Adrenal gland (tissue), 9 donors: ENCODE measurements at regions not wholly inside any gene's neighbourhood (a gene's known extent, or its start where the extent isn't known, plus 50 kb on each side); places are given as distances from the start of the nearest gene placed in this dataset.
"Not testable (repeated sequence)": the region's sequence is repeated elsewhere in the genome, so short reads cannot be mapped to it uniquely, and the experiment has no call there.

ENCODE experiments used
- DNase-seq, 7 donors: peaks; one replicate each; pipeline ENCODE4 v3.0.0-alpha.2; 2019 to 2020
- H3K27ac ChIP-seq, 5 donors: fragments of 200-600 bp; sonication (generic) in 4 of 5; 1 replicate in 3 of 5; 2 replicates in 2 of 5; pipeline versions ENCODE4 v1.5.1 to v1.8.0; 2016 to 2020; ENCODE audit warnings: mild to moderate bottlenecking in 1 of 5
- H3K27me3 ChIP-seq: fragments of 200-600 bp; 2 replicates; pipeline ENCODE4 v1.8.0; 2021
- H3K36me3 ChIP-seq, 2 donors: fragments of 200-600 bp; replicated peaks in 1 of 2; 1 replicate in 1 of 2; 2 replicates in 1 of 2; pipeline versions ENCODE4 v1.5.1 to v1.8.0; 2018 to 2022
- H3K4me1 ChIP-seq, 2 donors: fragments of 200-600 bp; replicated peaks in 1 of 2; 1 replicate in 1 of 2; 2 replicates in 1 of 2; pipeline versions ENCODE4 v1.5.1 to v1.8.0; 2018 to 2021
- H3K4me3 ChIP-seq, 4 donors: fragments of 200-600 bp; sonication (generic) in 3 of 4; one replicate each; pipeline ENCODE4 v1.5.1; 2016 to 2018
- H3K9me3 ChIP-seq, 3 donors: fragments of 200-600 bp; sonication (generic) in 1 of 3; replicated peaks in 1 of 3; 1 replicate in 2 of 3; 2 replicates in 1 of 3; pipeline versions ENCODE4 v1.5.1 to v1.8.0; 2016 to 2021
- POLR2A ChIP-seq, 2 donors: fragments of 450-650 bp; IDR thresholded peaks; one replicate each; pipeline ENCODE4 v1.6.1; 2017; ENCODE audit warnings: antibody characterized with exemption in 2 of 2, mild to moderate bottlenecking in 2 of 2, moderate library complexity in 1 of 2
- WGBS, 4 donors: extraction: QIAGEN DNeasy Blood & Tissue Kit in 2 of 4; methylation state at CpG; one replicate each; pipeline versions ENCODE4 v1.1.5 to v1.1.7; 2013 to 2017; 5-methylcytosine and 5-hydroxymethylcytosine counted together
- intact Hi-C, 2 donors: fragments of 100-400 bp; cut with DNase I; formaldehyde crosslinking; loops; one replicate each; pipeline versions ENCODE4 v1.14.1 to v1.15.0; 2022 to 2023
- TF ChIP-seq, protein P1 (sequence below), 6 experiments: fragments of 450-650 bp in 4 of 6; fragments of 200-600 bp in 2 of 6; sonication (generic) in 1 of 6; IDR thresholded peaks; 1 replicate in 5 of 6; 2 replicates in 1 of 6; pipeline versions ENCODE4 v1.5.1 to v1.8.0; 2016 to 2021; ENCODE audit warnings: antibody characterized with exemption in 6 of 6, mild to moderate bottlenecking in 2 of 6, moderate library complexity in 1 of 6
- donor health status: healthy with polysubstance abuse.
- donor health status: Bipolar disorder and iron deficiency.
- donor health status: DM: yes; HTN: yes; CAD: no.
- donor health status: DM: no; HTN: no; CAD: no.
- donor health status: DM: no; HTN: no; CAD: no.

DNA sequence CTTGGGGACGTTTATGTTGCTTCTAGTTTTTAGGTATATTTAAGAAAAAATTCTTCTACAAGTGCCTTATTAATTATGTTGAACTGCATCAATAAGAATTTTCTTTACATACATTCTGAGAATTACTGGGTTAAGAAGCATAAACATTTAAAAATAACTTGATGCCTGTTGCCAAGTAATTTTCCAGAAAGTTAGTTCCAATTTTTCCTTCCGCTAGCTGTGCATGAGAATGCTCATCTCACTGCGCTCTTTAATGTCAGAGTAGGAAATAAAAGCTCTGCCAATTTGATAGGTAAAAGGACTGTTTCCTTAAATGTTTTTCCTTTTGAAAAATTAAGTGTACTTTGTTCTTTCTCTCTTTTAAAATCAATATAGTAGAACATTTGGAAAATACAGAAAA lies 113.1 kb upstream of the ZBED5 start:
- 62 to 70% (median 65%) methylated on average over 3 of the region's 3 CpGs for WGBS, 4 donors

DNA sequence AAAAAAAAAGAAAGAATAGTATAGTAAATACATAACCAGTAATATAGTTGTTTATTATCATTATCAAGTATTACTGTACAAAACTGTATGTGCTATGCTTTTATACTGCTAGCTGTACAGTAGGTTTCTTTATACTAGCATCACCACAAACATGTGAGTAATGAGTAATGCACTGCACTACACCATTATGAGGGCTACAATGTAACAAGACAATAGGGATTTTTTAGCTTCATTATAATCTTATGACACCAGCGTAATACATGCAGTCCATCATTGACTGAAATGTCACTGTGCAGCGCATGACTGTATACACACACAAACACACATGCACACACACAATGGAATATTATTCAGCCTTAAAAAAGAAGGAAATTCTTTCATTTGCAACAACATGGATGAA lies 111.5 kb upstream of the ZBED5 start:
- Histone ChIP-seq H3K27ac (no peak overlapping the region), H3K4me3 (no peak overlapping the region), H3K9me3 (no peaks in the 10 kb centered on the region), H3K36me3 (no peaks in the 10 kb centered on the region), H3K27me3 (no peaks in the 10 kb centered on the region), H3K4me1 (no peaks in the 10 kb centered on the region)
- no peak for DNase-seq
- 88 to 98% (median 96%) methylated on average over 2 of the region's 2 CpGs for WGBS, 4 donors
- TF ChIP-seq POLR2A (IDR thresholded peaks at IDR 0.05), result no peak
- TF ChIP-seq, protein P1, sequence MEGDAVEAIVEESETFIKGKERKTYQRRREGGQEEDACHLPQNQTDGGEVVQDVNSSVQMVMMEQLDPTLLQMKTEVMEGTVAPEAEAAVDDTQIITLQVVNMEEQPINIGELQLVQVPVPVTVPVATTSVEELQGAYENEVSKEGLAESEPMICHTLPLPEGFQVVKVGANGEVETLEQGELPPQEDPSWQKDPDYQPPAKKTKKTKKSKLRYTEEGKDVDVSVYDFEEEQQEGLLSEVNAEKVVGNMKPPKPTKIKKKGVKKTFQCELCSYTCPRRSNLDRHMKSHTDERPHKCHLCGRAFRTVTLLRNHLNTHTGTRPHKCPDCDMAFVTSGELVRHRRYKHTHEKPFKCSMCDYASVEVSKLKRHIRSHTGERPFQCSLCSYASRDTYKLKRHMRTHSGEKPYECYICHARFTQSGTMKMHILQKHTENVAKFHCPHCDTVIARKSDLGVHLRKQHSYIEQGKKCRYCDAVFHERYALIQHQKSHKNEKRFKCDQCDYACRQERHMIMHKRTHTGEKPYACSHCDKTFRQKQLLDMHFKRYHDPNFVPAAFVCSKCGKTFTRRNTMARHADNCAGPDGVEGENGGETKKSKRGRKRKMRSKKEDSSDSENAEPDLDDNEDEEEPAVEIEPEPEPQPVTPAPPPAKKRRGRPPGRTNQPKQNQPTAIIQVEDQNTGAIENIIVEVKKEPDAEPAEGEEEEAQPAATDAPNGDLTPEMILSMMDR (IDR thresholded peaks at IDR 0.05), result no peak
- intact Hi-C loops, result no loop called here

More for the DNA sequence above, 113.1 kb upstream of the ZBED5 start:
- no peaks in the 10 kb centered on the region for H3K27me3 ChIP-seq
- intact Hi-C loops, result no loop called here
- no peaks in the 10 kb centered on the region for H3K4me1 ChIP-seq
- TF ChIP-seq, protein P1 (IDR thresholded peaks at IDR 0.05), result no peak
- no peak for TF ChIP-seq POLR2A (IDR thresholded peaks at IDR 0.05)
- no peaks in the 10 kb centered on the region for H3K36me3 ChIP-seq
- DNase-seq, result no peak
- H3K4me3 ChIP-seq, result no peak overlapping the region
- H3K27ac ChIP-seq, result no peak overlapping the region
- no peaks in the 10 kb centered on the region for H3K9me3 ChIP-seq

DNA sequence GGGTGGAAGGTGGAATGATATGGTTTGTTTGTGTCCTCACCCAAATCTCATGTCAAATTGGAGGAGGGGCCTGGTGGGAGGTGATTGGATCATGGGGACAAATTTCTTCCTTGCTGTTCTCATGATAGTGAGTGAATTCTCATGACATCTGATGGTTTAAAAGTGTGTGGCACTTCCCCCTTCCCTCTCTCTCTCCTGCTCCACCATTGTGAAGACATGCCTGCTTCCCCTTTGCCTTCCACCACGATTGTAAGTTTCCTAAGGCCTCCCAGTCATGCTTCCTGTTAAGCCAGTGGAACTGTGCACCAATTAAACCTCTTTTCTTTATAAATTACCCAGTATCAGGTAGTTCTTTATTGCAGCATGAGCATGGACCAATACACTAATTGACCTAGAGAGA lies 99.0 kb upstream of the ZBED5 start:
- H3K9me3 ChIP-seq, H3K4me3 ChIP-seq, H3K4me1 ChIP-seq, H3K36me3 ChIP-seq, H3K27ac ChIP-seq, intact Hi-C loops, DNase-seq: not testable (repeated sequence)
- H3K27me3 ChIP-seq, result peaks cover 12% of the 10 kb centered on the region
- 25 to 50% (median 37%) methylated on average over 1 of the region's 1 CpG for WGBS, 4 donors

DNA sequence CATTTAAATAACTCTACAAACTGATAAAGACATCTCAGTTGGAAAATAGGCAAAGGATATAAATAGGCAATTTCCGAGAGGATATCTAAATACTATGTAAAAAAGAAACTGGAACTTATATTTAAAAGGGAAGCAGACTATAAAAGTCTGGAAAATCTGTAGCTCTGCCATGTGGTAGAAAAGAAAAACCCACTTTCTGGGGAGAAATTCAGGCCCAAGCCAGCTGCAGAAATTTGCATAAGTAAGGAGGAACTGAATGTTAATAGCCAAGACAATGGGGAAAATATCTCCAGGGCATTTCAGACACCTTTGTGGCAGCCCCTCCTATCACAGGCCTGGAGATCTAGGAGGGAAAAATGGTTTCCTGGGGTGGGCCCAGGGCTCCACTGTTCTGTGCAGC lies 97.8 kb upstream of the ZBED5 start:
- peaks cover 0 to 7% (median 0%) of the 10 kb centered on the region in 3 donors for H3K9me3 ChIP-seq
- intact Hi-C loops, result no loop called here
- 63 to 74% (median 70%) methylated on average over 1 of the region's 1 CpG for WGBS, 4 donors
- no peak overlapping the region for H3K4me3 ChIP-seq
- H3K27ac ChIP-seq, result no peak overlapping the region
- H3K36me3 ChIP-seq, result no peaks in the 10 kb centered on the region
- no peaks in the 10 kb centered on the region for H3K4me1 ChIP-seq
- H3K27me3 ChIP-seq, result peaks cover 12% of the 10 kb centered on the region
- no peak for DNase-seq
- TF ChIP-seq POLR2A (IDR thresholded peaks at IDR 0.05), result no peak
- TF ChIP-seq, protein P1 (IDR thresholded peaks at IDR 0.05), result no peak

DNA sequence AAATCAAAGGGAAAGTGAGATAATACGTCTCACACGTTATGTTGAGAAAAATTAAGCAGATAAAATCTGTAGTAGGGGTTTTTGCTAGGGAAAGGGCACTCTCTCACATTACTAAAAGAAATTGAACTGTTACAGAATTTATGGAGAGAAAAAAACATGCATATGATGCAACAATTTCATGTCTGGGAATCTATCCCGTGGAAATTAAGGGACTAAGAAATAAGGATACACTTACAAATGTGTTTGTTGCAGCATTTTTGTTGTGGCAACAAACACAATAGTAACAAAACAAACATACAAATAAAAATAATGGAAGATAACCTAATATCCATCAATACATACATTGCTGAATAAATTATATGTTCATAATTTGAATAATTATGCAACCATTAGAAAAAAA lies 96.3 kb upstream of the ZBED5 start:
- no peak overlapping the region for H3K4me3 ChIP-seq

More for the DNA sequence above, 96.3 kb upstream of the ZBED5 start:
- intact Hi-C loops, result no loop called here
- no peak for DNase-seq
- H3K9me3 ChIP-seq, result peaks cover 0 to 2% (median 0%) of the 10 kb centered on the region in 3 donors
- 75 to 81% (median 76%) methylated on average over 3 of the region's 3 CpGs for WGBS, 4 donors
- H3K27me3 ChIP-seq, result peaks cover 12% of the 10 kb centered on the region
- TF ChIP-seq, protein P1 (IDR thresholded peaks at IDR 0.05), result no peak
- no peak for TF ChIP-seq POLR2A (IDR thresholded peaks at IDR 0.05)
- H3K27ac ChIP-seq, result no peak overlapping the region
- H3K36me3 ChIP-seq, result no peaks in the 10 kb centered on the region
- no peaks in the 10 kb centered on the region for H3K4me1 ChIP-seq
